T47D (cell line): ENCODE measurements at regions not wholly inside any gene's neighbourhood (a gene's known extent, or its start where the extent isn't known, plus 50 kb on each side); places are given as distances from the start of the nearest gene placed in this dataset.

Experiments
- DNase-seq, 2 experiments: peaks; one replicate each; pipeline versions ENCODE4 v3.0.0 to v3.0.0-alpha.2; 2011 to 2012; ENCODE audit warnings: low read depth in 1 of 2, low spot score in 1 of 2
- JUND ChIP-seq: IDR thresholded peaks from 2 replicates; pipeline ENCODE4 v1.6.1; 2012; ENCODE audit warnings: low read depth
- in situ Hi-C: cut with HindIII; loops from 2 replicates; pipeline ENCODE4 v1.10.0; 2016; ENCODE audit warnings: low sequenced_read_pairs, low pct_unique_long_range_greater_than_20kb

DNA sequence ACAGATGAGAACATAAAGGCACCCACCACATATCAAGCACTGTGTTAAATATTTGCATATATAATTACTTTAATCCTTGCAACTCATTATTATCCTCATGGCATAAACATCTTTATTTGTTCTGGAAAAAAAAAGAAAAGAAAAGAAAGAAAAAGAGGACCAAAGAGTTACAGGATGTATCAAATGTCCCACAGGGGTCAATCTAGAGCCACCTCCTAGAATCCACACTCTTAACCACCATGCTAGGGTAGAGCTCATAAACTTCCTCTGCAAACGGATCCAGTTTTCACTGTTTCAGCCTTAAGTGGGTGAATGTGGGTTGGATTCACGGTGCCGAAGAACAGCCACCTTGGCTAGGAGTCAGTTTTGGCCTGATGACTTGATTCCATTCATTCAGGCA, 171.1 kb upstream of the PPARGC1A start:
- TF ChIP-seq JUND, result no peak
- in situ Hi-C loops, result no loop called here
- DNase-seq, result no peak

DNA sequence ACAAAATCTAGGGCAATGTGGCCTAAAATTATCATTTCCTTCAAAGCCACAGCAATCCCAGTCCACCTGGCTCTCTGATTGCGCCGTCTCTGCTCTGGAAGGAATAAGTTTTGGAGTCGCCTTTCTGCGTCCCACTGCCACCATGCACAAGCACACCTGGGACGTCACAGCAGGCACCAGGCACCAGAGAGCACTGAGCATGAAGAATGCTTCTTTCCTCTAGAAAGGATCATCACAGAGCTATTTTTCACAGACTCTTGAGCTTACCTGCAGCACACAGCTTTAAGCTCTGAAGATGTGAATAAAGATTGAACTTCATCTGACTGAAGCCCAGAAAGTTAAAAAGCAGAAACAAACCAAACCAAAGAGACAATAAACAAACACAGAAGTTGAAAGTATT, 170.0 kb upstream of the PPARGC1A start:
- no peak for DNase-seq
- in situ Hi-C loops, result no loop called here
- no peak for TF ChIP-seq JUND

- in situ Hi-C loops, result no loop called here
- DNase-seq, result no peak
- no peak for TF ChIP-seq JUND
These were observed 168.2 kb upstream of the PPARGC1A start for GRCh38 chr4:24057915-24058559.

DNA sequence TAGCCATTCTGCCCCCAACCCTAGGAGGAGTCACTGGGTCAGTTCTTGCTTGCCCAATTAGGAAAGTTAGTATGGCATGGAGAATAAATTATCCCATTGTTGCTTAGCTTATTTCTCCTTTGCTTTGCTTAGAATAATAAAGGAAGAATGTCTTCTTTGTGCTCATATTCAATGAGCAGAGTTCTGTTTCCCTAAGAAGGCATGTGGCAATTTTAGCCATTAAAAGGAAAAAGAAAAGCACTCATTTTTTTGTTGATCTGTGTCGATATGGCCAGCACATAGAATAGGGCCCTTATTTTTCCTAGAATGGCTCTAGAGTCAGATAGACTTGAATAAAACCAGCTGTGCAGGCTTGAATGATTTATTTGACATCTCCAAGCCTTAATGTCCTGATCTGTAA, 166.4 kb upstream of the PPARGC1A start:
- no peak for DNase-seq
- TF ChIP-seq JUND, result no peak
- in situ Hi-C loops, result no loop called here

DNA sequence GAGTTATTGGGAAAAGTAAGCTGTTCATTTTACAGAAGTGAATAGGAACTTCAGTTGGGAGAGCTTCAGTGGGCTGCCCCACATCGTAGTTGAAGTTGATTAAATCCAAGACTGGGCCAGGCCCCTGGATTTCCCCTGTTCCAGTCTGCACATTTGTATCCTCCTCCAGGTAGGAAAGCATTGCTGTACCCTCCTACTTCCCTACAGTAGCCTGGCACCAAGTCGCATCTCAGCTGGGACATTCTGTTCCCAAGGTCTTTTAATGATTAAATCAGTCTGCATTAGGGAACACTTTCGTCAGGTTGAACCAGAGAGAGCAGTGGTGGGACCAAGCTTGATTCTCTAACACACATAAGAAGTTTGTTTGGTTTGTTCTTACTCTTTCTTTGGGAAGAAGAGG, 165.8 kb upstream of the PPARGC1A start:
- DNase-seq, result no peak
- in situ Hi-C loops, result no loop called here
- TF ChIP-seq JUND, result no peak

- in situ Hi-C loops, result no loop called here
- no peak for TF ChIP-seq JUND
- DNase-seq, result no peak
These were observed 165.1 kb upstream of the PPARGC1A start for GRCh38 chr4:24054910-24055309.

DNA sequence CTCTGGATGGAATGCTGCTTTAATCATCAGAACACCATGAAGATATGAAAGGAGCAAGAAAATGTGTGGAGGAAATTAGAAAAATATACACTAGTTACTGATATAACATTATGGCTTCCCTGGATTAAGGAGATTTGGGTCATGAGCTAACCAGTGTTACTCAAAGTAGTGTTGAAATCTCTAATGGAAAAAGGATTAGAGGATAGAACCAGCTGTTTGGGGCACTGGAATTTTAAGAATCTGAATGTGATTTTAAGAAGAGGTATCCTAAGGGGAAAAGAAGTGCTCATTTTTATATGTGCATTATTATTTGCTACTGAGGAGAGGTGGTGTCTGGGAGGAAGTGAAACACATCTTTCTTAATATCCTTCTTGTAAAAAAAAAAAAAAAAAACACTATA, 164.1 kb upstream of the PPARGC1A start:
- no peak for DNase-seq
- in situ Hi-C loops, result no loop called here
- TF ChIP-seq JUND, result no peak

DNA sequence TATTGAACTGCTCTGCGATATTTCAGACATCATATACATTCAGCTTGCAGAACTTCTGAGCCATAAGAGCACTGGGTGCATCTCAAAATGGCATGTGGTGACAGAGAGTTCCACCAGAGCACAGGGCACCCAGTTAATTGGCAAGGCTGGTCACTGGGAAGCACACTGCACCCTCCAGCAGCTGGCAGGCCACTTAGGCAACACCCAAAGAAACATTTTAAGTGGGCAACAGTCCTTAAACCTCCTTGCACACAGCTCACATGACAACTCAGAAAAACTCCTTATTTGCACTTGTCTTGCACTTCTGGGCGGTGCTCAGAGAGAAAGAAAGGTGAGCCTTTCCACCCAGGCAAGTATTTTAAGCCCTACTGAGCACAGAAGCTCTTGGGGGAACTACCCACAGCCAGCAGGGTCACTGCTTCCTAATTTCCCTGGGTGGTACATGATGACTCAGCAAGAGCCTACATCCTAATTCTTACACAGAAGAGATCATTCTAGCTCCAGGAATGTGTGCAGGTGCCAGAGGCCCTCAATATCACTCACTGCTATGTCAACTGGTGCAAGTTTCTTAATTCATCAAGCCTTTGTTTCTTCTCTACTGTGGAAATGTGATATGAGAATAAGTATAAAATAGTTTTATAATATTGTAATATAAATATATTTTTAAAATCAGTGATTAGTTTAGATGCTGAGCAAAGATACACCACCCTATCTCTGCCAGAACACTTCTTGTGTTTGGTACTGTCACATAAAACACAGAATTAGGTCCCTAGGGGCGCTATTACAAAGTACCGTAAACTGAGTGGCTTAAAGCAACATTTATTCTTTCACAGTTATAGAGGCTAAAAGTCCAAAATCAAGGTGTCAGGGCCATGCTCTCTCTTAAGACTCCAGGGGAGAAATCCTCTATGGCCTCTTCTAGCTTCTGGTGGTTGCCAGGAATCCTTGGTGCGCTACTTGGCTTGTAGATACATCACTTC, 155.1 kb upstream of the PPARGC1A start:
- no peak for TF ChIP-seq JUND
- DNase-seq, result no peak
- in situ Hi-C loops, result no loop called here

GRCh38 chr4:24042094-24042493, 152.2 kb upstream of the PPARGC1A start:
- in situ Hi-C loops, result no loop called here
- DNase-seq, result no peak
- TF ChIP-seq JUND, result no peak

GRCh38 chr4:24040811-24041210, 151.0 kb upstream of the PPARGC1A start:
- TF ChIP-seq JUND, result no peak
- DNase-seq, result no peak
- in situ Hi-C loops, result no loop called here

DNA sequence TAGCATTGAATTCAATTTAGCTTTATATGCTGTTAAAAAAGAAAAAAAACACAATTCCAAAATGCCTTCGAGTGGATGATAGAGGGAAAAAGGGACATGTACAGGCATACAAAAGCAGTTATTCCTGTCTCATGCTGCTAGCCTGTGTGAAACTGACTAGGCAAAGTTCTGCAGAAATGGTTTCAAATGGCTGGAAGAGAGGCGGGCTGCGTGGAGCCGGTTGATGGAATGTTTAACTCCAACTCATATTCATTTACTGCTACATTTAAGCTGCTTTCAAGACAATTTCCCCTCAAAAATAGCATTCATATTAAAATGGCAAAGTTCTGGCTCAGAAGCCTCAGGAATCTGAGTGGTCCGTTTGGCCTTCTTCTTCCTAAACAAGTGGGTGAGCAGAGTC, 143.8 kb upstream of the PPARGC1A start:
- TF ChIP-seq JUND, result no peak
- no peak for DNase-seq
- in situ Hi-C loops, result no loop called here

DNA sequence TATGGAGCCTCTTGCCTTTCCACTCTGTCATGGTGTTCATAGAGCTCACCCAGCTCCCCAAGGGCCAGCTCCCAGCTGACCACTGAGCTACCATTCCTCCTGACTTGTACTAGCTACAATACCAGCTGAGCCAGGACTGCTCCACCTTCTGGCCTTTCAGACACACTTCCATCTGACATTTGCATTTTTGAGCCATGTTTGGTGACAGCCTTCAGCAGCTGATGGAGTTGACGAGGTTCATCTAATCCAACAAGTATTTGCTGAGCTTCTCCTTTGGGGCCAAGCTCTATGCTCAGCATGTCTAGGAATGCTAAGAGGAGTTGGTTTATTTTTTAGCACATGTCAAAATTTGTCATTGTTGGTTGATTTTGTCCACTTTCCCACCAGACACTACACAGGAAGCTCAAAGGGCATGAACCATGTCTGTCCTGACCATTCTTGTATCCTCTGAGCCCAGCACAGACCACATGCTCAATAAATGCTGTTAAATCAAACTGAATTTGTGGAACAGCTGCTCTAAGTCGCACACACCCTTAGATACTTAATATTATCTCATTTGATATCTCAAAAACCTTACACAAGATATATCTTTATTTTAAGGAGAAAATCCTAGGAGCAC, 142.6 kb upstream of the PPARGC1A start:
- in situ Hi-C loops, result no loop called here
- TF ChIP-seq JUND, result no peak
- peak in 1 of 2 experiments; percentile 47 for DNase-seq

DNA sequence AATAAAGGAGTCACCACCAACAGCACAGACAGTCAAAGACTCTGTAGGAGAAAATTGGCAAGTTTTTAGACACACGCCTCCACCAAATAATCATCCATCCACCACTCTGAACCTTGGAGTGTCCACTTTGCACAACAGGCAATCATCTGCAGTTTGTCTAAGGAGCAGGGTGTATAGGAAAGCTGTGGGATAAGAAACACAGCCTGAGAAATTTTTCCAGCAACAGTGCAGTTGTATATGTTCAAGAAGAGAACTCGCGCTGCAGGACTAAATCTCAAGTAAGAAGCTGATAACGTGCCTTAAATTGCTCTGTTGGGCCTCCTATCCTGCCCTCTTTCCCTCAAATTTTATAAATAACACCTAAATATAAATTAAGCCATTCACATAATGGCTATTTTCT, 136.7 kb upstream of the PPARGC1A start:
- TF ChIP-seq JUND, result no peak
- in situ Hi-C loops, result no loop called here
- no peak for DNase-seq
